ENCODE measurements at regions not wholly inside any gene's neighbourhood (a gene's known extent, or its start where the extent isn't known, plus 50 kb on each side); places are given as distances from the start of the nearest gene placed in this dataset.
A peak's percentile ranks its signal among the peaks of the same experiment; 100 is the strongest.

DNA sequence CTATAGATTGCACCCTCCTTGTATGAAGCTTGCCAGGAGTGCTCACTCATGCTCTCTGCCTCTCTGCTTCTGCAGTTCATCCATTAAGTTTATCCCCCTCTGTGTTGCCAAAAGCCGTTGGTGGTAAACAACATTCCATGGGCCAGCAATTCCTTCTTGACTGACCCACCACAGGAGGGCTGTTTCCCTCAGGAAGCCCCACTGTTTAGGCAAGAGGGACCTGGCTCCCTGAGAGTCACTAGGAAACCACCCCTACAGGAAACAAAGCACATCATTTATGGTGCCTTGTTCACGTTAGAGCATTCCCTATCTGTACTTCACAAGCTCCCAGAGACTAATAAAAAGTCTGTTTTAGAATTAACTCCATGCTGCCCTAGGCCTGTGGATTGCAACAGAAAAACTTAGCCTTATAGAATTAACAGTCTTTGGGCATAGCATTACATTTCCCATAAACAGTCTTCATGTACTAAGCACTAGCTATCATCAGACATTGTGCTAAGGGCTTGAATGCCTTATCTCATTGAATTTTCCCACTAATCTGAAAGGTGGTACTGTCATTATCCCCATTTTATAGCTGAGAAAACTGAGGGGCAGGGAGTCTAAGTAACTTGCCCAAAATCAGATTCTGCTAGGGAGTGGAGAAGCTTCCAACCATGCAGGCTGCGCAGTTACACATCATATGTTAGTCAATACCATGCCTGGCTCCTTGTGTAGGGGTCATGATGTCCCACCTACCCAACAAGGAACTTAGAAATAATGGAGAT is 149.9 kb downstream of the SHQ1 start:
- DNase-seq, result no peak

DNA sequence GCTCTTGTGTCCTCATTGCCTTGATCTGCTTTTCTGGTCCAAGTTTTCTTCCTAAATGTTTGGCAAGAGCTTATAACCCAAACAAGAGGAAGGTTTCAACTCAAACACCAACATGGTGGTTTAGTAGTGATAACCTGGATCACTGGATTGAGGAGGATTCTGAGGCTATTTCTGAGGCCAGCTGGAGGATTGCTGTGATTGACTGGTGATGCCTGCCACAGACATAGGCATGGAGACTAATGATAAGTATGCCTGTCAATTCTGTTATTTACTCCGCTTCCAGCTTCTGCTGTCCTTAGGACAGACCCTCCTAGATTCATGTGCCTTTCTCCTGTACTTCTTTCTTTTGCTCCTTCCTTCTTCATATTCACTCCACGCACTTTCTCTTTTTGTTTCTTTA is 150.5 kb downstream of the SHQ1 start:
- no peak for DNase-seq

DNA sequence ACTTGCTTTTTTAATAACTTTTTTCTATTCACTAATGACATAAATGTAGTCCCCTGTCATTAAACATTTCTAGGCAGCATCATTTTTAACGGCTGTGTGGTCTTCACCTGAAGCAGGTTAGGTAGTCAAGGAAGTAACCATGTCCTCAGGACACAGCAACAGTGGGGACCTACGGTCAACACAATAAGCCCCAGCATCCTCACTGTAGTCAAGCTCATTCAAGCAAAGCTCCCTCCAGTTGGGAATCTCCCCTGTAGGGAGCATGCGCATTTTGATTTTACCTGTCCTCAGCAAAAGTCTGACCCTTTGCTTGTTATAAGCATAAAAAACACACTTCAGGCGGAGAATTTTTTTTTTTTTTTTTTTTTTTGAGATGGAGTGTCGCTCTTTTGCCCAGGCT is 151.4 kb downstream of the SHQ1 start:
- DNase-seq, result no peak

DNA sequence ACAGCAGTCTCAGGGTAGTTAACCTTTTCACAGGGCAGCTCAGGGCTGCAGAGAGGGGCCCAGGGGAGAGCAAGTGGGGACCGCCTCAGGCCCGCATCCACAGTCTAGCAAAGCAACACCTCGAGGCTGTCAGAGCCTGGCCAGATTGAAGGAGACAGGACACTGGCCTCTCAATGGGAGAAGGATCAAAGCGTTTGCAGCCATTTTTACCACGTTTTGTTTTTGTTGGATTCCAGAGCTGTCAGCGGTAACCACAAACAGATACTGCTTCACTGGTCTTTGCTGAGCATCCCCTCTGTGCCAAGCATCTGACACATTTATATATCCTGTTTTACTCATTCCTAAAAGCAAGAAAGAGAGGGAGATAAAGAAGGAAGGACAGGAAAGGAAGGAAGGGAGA is 153.8 kb downstream of the SHQ1 start:
- no peak for DNase-seq

- DNase-seq, result no peak
Measured at GRCh38 chr3:72692990-72693389, 155.3 kb downstream of the SHQ1 start.

- DNase-seq, result no peak
Measured at GRCh38 chr3:72690629-72691028, 157.6 kb downstream of the SHQ1 start.

GRCh38 chr3:72682936-72683452 is 165.3 kb downstream of the SHQ1 start:
- DNase-seq, result no peak

DNA sequence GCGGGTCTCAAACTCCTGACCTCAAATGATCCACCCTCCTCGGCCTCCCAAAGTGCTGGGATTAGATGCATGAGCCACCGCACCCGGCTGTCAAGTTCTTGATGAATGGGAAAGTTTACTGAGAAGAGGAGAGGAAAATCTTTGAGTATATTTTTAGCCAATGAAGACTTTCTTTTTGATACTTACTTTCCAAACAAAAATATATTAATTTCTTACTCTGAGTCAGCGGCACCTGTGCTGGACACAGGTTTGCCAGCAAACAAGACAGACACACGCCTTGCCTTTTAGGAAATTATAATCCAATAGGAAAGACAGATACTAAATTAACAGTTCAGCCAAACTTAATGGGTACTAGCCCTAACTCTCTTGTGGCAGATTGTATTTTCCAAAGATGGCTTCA is 166.6 kb downstream of the SHQ1 start:
- DNase-seq, result no peak

DNA sequence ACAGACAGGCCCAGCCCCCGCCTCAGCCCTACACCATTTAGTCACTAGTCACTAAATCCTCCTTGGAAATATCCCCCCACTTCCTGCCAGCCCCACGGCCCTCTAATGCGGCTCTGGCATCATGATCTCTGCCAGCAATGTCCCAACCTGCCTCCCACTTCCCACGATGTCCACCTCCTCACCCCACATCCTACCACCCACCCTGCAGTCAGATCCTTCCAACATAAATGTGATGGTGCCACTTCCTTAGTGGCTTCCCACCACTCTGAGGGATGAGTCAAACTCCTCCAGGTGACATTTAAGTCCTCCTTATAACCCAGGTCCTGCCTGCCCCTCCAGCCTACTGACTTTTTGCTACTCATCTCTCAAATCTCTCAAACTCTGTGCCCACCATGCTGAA is 167.5 kb downstream of the SHQ1 start:
- DNase-seq, result no peak

- DNase-seq, result no peak
Measured at GRCh38 chr3:72679540-72680198, 168.6 kb downstream of the SHQ1 start.

GRCh38 chr3:72678867-72679266 is 169.4 kb downstream of the SHQ1 start:
- no peak for DNase-seq

- no peak for DNase-seq
Measured at GRCh38 chr3:72678380-72678779, 169.9 kb downstream of the SHQ1 start.

DNA sequence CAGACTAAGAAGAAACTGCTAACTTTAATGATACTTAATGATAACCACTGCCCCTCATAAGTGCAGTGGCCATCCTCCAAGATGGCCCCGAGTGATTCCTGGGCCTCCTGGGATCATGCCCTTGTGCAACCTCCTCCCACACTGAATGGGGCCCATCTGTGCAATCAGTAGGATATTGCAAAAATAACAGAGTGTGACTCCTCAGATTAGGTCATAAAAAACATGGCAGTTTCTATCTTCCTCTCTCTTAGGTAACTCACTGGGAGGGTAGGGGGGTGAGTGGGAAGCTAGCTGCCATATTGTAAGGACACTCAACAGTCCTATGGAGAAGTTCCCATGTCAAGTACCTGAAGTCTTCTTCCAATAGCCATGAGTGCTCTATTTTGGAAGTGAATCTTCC is 173.0 kb downstream of the SHQ1 start:
- no peak for DNase-seq

GRCh38 chr3:72673011-72673771 is 175.1 kb downstream of the SHQ1 start:
- DNase-seq, result no peak

DNA sequence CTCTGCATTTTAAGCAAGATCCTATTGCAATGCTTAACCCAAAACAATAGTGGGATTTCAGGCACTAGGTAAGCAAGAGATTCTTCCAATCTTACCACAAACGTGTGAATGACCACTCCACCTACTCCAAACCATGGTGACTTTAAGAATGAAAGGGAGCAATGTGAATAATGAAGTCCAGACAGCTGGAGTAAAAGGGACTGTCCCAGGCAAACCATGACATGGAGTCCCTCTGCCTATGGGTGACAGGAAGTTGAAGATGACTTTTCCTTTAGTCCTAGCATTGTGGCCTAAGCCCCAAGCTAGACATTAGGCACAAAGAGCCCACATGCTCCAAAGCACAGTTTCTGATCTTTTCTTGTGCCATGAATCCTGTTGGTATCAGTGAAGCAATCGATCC is 179.0 kb downstream of the SHQ1 start:
- no peak for DNase-seq

- DNase-seq, result no peak
Measured at GRCh38 chr3:72666447-72666755, 181.8 kb downstream of the SHQ1 start.

DNA sequence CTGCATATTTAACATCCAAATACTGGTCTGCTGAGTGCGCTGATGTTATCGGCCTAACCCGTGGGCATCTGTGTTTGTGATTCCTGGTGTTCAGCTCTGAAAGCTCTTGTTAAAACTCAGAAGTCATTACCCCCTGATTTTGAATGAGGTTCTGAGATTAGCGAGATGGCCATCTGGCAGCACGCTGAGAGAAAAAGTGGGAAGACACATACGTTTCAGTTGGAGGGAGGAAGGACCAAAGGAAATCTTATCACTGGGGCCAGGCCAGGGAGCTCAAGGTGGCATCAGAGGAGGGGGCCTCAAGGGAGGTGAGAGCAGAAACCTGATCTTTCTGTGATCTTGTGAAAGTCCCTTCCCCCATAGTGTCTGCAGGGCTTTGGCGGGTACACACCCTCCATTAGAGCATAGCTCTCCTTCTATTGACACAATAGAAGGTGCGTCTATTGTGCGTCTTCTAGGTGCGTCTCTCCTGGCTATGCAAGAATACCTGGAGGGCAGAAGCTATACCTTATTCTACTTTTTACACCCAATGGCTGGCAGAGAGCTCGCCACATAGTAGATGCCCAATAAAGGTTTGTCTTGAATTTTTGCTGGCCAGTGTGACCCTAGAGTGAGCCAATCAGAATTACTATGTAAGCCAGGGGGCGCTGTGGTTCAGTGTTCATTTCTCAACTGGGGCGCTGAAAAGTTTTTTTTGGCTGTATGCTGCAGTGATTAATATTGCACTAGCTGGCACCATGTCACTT is 182.4 kb downstream of the SHQ1 start:
- DNase-seq, result peak; percentile 64

DNA sequence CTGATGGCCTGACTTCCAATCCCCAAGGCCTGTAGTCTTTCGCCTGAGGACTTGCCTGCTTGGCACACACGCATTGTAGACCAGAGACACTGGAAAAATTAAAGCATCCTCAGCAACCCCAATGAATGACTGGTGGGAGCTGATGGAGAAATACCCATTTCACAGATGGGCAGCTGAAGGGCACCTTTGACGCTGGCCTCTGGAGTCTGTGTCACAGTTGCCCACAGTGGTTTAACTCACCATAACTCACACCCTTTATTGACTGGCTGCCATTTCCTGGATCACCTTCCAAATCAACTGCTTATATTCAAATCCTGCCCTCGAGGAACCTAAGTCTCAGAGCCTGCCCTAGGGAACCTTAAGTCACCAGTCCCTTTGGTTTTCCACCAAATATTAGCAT is 183.1 kb downstream of the SHQ1 start:
- no peak for DNase-seq

- no peak for DNase-seq
Measured at GRCh38 chr3:72664184-72664975, 183.9 kb downstream of the SHQ1 start.

DNA sequence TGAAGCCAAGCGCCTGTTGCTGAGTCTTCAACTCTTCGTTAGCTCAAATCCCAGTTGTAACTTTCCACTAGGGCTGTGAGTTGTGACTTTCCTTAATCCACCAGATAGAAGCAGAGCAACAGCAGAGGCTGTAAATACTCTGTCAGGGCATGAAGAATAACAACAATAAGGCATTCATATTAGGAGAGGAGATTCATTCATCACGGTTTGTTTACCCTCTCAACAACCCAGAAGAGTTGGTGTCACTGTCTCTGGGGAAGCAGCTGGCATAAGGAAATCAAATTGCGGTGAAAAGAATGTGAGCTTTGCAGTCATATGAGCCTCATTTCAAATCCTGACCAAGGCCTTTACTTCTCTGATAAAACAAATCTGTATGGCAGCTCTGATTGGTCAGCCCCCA is 184.8 kb downstream of the SHQ1 start:
- DNase-seq, result no peak

DNA sequence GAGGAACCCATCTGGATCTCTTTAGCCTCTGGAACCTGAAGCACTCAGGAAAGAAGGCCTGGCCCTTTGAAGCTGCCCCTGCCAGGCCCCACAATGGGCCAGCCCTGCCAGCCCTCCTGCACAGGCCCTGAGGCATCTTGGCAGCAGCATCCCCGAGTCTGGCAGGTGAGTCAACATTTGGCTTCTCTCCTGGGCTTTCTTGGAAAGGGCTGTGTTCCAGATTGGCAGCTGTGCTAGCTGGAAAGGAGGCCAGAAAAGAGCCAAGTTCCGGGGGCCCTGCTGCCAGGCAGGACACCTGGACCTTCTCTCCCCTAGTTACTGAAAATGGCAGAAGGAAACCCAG is 187.2 kb downstream of the SHQ1 start:
- DNase-seq, result peak; percentile 7

Data from dermis blood vessel endothelial cell (primary cell).